Subcutaneous abdominal adipose tissue (tissue), 5 donors: ENCODE measurements at regions not wholly inside any gene's neighbourhood (a gene's known extent, or its start where the extent isn't known, plus 50 kb on each side); places are given as distances from the start of the nearest gene placed in this dataset.

ENCODE experiments used
- H3K27ac ChIP-seq: one replicate; pipeline ENCODE4 v1.7.0; 2013; ENCODE audit warnings: low read depth, mild to moderate bottlenecking, inconsistent platforms, low read length, moderate library complexity
- H3K27me3 ChIP-seq, 5 donors: one replicate each; pipeline ENCODE4 v1.7.0; 2013; ENCODE audit warnings: low read length in 5 of 5, inconsistent platforms in 1 of 5; ENCODE audit not compliant: control insufficient read depth in 5 of 5, insufficient read depth in 4 of 5
- H3K36me3 ChIP-seq, 5 donors: one replicate each; pipeline ENCODE4 v1.7.0; 2013; ENCODE audit warnings: low read length in 5 of 5; ENCODE audit not compliant: control insufficient read depth in 5 of 5, insufficient read depth in 5 of 5
- H3K4me1 ChIP-seq, 5 donors: one replicate each; pipeline ENCODE4 v1.7.0; 2013; ENCODE audit warnings: low read length in 5 of 5, mild to moderate bottlenecking in 3 of 5, moderate library complexity in 1 of 5; ENCODE audit not compliant: control insufficient read depth in 5 of 5, insufficient read depth in 5 of 5
- H3K4me3 ChIP-seq, 5 donors: one replicate each; pipeline ENCODE4 v1.7.0; 2013; ENCODE audit warnings: low read length in 5 of 5, low read depth in 1 of 5
- H3K9ac ChIP-seq, 5 donors: one replicate each; pipeline ENCODE4 v1.7.0; 2013; ENCODE audit warnings: low read length in 5 of 5, mild to moderate bottlenecking in 4 of 5, moderate library complexity in 3 of 5
- H3K9me3 ChIP-seq, 5 donors: one replicate each; pipeline ENCODE4 v1.7.0; 2013; ENCODE audit warnings: low read length in 5 of 5; ENCODE audit not compliant: control insufficient read depth in 5 of 5
- donor health status: healthy.
- donor health status: healthy.
- donor health status: healthy.
- donor health status: healthy.
- donor health status: healthy.

DNA sequence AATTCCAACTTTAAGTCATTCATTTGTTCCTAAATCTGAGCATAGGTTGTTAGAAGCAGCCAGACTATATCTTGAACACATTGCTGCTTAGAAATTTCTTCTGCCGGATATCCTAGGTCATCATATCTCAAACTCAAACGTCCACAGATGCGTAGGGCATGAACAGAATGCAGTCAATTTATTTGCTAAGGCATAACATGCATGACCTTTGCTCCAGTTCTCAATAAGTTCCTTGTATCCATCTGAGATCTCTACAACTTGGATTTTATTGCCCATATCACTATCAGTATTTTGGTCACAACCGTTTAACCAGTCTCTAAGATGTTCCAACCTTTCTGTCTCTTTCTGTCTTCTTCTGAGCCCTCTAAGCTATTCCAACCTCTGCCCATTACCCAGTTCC lies 210.9 kb upstream of the MANEA start:
- Histone ChIP-seq H3K4me3 (no peak overlapping the region), H3K9ac (no peak overlapping the region), H3K27ac (no peak overlapping the region), H3K4me1 (no peaks in the 10 kb centered on the region), H3K27me3 (no peaks in the 10 kb centered on the region), H3K9me3 (no peaks in the 10 kb centered on the region), H3K36me3 (no peaks in the 10 kb centered on the region)

DNA sequence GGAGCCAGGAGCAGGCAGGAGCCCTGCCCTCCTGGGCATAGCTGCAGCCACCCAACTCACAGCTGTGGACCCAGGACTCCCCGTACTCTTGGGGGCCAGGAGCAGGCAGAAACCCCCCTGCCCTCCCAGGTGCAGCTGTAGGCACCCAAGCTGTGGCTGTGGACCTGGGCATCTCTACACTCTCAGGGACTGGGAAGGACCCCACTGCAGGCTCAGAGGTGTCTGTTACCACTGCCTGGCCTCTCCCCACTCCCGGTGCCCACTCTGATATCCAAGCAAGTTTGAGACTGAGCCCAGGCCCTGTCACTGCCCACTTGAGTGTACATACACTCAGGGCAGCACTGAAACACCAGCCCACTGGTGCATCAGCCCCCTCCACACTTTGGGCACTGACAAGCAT lies 193.5 kb upstream of the MANEA start:
- Histone ChIP-seq H3K4me1 (no peaks in the 10 kb centered on the region), H3K27ac (no peak overlapping the region), H3K4me3 (no peak overlapping the region), H3K27me3 (no peaks in the 10 kb centered on the region), H3K36me3 (no peaks in the 10 kb centered on the region), H3K9ac (no peak overlapping the region), H3K9me3 (peaks cover 0 to 4% (median 0%) of the 10 kb centered on the region in 5 donors)

DNA sequence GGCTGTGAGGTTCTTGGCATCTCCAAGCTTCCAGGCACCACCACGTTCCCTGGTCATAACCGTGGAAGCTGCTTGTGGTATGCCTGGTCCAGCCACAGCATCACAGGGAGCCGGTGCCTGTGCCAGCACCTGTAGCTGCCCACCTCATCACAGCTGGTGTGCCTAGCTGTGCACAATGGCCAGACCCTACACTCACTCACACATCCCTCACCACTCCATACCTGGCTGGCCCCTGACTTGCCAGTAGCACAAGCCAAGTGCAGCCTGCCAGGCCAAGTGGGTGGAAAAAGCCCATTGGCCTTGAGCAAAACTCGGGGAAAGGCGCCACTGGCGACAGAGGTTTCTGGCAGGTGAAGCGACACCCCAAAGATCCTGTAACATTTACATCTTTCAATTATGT lies 192.3 kb upstream of the MANEA start:
- H3K27me3 ChIP-seq = no peaks in the 10 kb centered on the region
- H3K4me3 ChIP-seq = no peak overlapping the region
- H3K9me3 ChIP-seq = peaks cover 0 to 4% (median 0%) of the 10 kb centered on the region in 5 donors
- H3K27ac ChIP-seq = no peak overlapping the region
- no peaks in the 10 kb centered on the region for H3K4me1 ChIP-seq
- no peaks in the 10 kb centered on the region for H3K36me3 ChIP-seq
- H3K9ac ChIP-seq = no peak overlapping the region

DNA sequence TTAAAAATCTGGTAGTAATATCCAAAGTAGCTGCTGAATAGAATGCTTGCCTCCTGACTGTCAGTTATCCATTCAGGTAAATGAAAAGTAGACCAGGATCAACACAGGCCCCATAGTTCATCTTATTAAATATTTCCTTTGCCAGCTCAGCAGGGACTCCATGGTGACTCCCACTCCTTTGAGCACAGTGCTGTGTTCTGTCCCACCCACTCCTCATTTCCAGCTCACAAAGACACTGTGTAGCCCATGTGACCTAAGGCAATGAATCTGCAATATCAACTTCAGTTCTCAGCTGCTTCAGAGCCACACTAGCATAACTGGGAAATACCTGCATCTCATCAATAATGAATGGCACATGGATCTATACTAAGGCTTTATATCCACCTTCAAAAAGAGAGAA lies 189.5 kb upstream of the MANEA start:
- Histone ChIP-seq H3K9ac (no peak overlapping the region), H3K4me1 (no peaks in the 10 kb centered on the region), H3K9me3 (peaks cover 0 to 4% (median 0%) of the 10 kb centered on the region in 5 donors), H3K27me3 (no peaks in the 10 kb centered on the region), H3K36me3 (no peaks in the 10 kb centered on the region), H3K27ac (no peak overlapping the region), H3K4me3 (no peak overlapping the region)

DNA sequence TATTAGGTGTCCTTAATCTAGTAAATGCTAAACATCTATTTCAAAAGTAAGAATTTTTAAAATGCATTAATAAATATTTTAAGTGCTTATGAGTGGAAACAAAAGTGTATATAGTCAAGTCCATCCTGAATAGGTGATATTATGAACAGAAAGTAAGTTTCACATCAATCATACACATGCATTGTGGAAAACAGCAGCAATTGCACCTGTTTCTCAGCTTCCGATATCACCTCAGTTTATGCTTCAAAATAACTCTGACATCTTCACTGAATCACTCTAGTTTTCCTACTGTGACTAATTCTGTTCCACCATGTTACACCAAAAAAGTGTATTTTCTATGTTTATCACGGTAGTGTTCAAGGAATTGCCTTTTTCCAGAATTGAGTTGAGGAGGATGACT lies 172.6 kb upstream of the MANEA start:
- no peak overlapping the region for H3K27ac ChIP-seq
- no peaks in the 10 kb centered on the region for H3K36me3 ChIP-seq
- H3K4me1 ChIP-seq = no peaks in the 10 kb centered on the region
- no peak overlapping the region for H3K9ac ChIP-seq
- H3K9me3 ChIP-seq = no peaks in the 10 kb centered on the region
- no peaks in the 10 kb centered on the region for H3K27me3 ChIP-seq
- H3K4me3 ChIP-seq = no peak overlapping the region

DNA sequence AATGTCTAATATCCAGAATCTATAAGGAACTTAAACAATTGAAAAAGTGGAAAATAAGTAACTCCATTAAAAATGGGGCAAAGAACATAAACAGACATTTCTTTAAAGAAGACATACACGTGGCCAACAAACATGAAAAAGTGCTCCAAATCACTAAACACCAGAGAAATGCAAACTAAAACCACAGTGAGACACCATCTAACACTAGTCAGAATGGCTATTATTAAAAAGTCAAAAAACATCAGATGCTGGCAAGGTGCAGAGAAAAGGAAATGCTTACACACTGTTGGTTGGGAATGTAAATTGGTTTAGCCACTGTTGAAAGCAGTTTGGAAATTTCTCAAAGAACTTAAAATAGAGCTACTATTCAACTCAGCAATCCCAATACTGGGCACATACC lies 169.2 kb upstream of the MANEA start:
- Histone ChIP-seq H3K4me3 (no peak overlapping the region), H3K9me3 (no peaks in the 10 kb centered on the region), H3K4me1 (no peaks in the 10 kb centered on the region), H3K36me3 (no peaks in the 10 kb centered on the region), H3K9ac (no peak overlapping the region), H3K27ac (no peak overlapping the region), H3K27me3 (no peaks in the 10 kb centered on the region)

DNA sequence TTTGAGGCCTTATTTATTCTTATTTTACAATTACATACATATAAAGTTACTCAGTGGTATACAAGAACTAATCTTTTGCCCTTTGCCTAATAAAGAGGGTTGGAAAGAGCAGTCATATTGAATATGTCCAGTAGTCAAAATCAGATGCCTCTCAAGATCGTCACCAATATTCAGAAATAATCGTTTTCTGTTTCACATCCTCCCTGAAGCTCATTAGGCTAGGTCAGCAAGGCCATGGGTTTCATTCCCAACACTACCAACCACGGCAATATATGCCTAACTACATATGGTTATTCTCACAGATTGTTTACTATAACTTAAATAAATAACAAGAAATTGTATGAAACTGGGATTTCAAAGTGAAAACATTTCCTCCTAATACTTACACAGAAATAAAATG lies 167.2 kb upstream of the MANEA start:
- Histone ChIP-seq H3K9me3 (no peaks in the 10 kb centered on the region), H3K4me1 (no peaks in the 10 kb centered on the region), H3K27ac (no peak overlapping the region), H3K27me3 (no peaks in the 10 kb centered on the region), H3K36me3 (no peaks in the 10 kb centered on the region), H3K4me3 (no peak overlapping the region), H3K9ac (no peak overlapping the region)

DNA sequence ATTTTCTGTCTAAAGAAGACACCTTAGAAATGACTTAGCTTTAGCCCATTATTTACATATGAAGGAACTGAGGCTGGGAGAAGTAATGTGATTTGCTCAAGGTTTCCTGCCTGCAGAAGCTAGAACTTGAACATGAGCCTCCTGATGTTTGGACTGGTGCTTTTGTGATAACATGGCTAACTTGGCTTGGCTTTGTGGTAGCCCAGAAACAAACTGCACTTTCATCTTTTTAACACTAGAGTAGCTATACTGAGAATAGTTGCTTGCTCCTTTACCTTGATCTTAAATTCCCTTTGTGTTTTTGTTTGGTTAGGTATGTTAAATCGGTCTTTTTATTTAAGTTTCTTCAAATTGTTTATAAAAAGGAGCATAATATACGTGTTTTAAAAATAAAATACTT lies 163.5 kb upstream of the MANEA start:
- H3K4me1 ChIP-seq = no peaks in the 10 kb centered on the region
- H3K4me3 ChIP-seq = no peak overlapping the region
- no peak overlapping the region for H3K9ac ChIP-seq

DNA sequence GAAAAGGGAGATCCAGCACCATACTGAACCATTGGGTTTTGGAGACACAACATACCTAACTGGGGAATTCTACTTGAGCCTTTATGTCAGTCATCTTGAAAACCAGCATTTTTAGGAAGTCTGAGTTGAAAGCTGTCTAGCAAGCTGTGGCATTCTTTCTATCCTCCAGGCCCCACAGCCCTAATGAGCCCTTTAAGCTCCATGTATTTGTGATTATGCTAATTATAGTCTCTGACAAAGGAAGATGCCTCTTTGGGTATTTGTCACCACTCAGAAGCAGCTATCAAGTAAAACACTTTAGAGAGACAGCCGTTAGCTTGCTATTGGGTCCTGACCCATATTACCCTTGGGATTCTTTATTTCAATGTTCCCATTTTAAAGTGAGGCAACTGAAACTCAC lies 159.5 kb upstream of the MANEA start:
- no peaks in the 10 kb centered on the region for H3K27me3 ChIP-seq
- no peaks in the 10 kb centered on the region for H3K36me3 ChIP-seq
- H3K9ac ChIP-seq = no peak overlapping the region
- H3K9me3 ChIP-seq = peaks cover 0 to 19% (median 9%) of the 10 kb centered on the region in 5 donors
- no peaks in the 10 kb centered on the region for H3K4me1 ChIP-seq
- H3K4me3 ChIP-seq = no peak overlapping the region
- H3K27ac ChIP-seq = no peak overlapping the region

More for the DNA sequence above, 163.5 kb upstream of the MANEA start:
- no peaks in the 10 kb centered on the region for H3K36me3 ChIP-seq
- no peak overlapping the region for H3K27ac ChIP-seq
- H3K9me3 ChIP-seq = no peaks in the 10 kb centered on the region
- no peaks in the 10 kb centered on the region for H3K27me3 ChIP-seq

DNA sequence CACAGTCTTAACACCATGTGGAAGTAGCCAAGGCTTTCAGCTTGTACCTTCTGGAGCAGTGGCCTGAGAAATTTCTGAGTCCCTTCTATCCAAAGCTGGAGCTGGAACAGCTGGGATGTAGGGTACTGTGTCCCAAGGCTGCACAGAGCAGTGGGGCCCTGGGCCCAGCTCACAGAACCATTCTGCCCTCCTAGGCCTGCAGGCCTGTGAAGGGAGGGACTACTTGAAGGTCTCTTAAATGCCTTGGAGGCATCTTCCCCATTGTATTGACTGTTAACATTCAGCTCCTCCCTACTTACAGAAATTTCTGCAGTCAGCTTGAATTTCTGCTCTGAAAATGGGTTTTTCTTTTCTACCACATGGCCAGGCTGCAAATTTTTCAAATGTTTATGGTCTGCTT lies 156.5 kb upstream of the MANEA start:
- H3K27ac ChIP-seq = no peak overlapping the region
- no peaks in the 10 kb centered on the region for H3K4me1 ChIP-seq
- no peaks in the 10 kb centered on the region for H3K27me3 ChIP-seq
- no peaks in the 10 kb centered on the region for H3K36me3 ChIP-seq
- H3K9ac ChIP-seq = no peak overlapping the region
- no peak overlapping the region for H3K4me3 ChIP-seq
- H3K9me3 ChIP-seq = peaks cover 0 to 19% (median 9%) of the 10 kb centered on the region in 5 donors

DNA sequence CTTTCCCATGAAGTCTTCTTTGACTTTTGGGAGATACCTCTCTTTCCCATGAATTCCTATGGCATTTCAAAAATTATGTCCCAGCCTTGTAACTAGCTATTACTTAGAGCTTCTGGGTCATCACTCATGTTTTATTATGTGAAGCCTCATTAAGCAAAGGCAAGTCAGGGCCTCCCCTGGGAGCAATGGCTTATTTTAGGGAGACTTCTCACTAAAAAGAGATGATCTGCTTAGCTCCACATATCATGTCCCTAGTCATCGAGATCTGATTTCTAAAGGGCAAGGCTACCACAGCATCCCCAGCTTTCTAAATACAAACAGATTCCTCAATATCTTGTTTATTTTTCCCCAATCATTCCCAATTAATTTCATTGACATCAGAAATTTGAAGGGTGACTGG lies 154.0 kb upstream of the MANEA start:
- Histone ChIP-seq H3K9me3 (peaks cover 0 to 19% (median 9%) of the 10 kb centered on the region in 5 donors), H3K27me3 (no peaks in the 10 kb centered on the region), H3K36me3 (no peaks in the 10 kb centered on the region), H3K9ac (no peak overlapping the region), H3K4me1 (no peaks in the 10 kb centered on the region), H3K4me3 (no peak overlapping the region), H3K27ac (no peak overlapping the region)
